CD4-positive, alpha-beta T cell treated with Interleukin-17A for 4 hours (primary cell): ENCODE measurements at regions not wholly inside any gene's neighbourhood (a gene's known extent, or its start where the extent isn't known, plus 50 kb on each side); places are given as distances from the start of the nearest gene placed in this dataset.
"Not testable (repeated sequence)": the region's sequence is repeated elsewhere in the genome, so short reads cannot be mapped to it uniquely, and the experiment has no call there.

Source experiments
- DNase-seq: peaks from one replicate; pipeline ENCODE4 v3.0.0-alpha.2; 2020; ENCODE audit warnings: mixed read lengths

- DNase-seq, result no peak
These were observed 385.8 kb downstream of the PPARGC1A start for GRCh38 chr4:23504083-23504482.

DNA sequence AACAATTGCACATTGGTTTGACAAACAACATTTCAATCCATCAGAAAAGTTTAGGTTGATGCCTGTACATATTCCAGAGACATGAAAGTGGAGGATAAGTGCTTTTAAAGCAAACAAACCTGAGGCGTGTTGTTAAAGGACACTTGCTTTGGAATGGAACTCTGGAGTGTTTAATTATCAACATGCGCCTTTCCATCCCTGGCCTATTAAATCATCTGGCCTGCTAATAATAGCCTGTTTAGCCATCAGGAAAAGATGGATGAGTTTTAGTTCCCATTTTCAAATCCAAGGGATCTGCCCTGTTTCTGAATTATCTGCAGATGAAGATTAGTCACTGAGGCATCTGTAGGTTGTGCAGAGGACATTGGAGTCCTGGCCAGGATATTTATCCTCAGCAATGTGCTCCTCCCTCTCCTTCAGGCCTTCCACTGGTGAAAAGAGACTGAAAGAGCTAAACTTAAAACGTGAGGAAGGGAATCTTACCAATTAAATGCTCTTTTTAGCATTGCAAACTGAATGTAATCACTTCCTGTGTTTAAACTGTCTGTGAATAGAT is 388.9 kb downstream of the PPARGC1A start:
- DNase-seq, result no peak

- no peak for DNase-seq
These were observed 404.0 kb downstream of the PPARGC1A start for GRCh38 chr4:23485801-23486200.

DNA sequence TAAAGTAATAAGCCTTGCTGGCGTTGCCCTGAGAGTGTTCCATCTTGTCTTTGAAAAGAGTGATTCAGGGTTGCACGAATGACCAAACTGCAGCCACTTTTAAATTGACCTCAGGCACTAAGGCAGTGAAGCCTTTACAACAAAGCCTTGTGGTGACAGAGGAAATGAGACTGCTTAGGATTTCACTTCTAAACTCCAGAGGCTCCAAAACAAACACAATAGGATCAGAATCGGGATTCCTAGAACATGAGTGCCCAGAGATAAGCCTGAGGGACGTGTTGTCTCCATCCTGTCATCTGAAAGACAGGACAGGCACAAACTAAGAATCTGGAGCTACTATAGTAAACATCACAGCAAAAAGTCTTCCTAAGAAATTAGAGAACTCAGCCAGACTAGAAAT is 405.2 kb downstream of the PPARGC1A start:
- DNase-seq, result no peak

- no peak for DNase-seq
These were observed 406.4 kb downstream of the PPARGC1A start for GRCh38 chr4:23483320-23483960.

GRCh38 chr4:23481566-23481965 is 408.3 kb downstream of the PPARGC1A start:
- no peak for DNase-seq

GRCh38 chr4:23477905-23478304 is 411.9 kb downstream of the PPARGC1A start:
- DNase-seq, result no peak

DNA sequence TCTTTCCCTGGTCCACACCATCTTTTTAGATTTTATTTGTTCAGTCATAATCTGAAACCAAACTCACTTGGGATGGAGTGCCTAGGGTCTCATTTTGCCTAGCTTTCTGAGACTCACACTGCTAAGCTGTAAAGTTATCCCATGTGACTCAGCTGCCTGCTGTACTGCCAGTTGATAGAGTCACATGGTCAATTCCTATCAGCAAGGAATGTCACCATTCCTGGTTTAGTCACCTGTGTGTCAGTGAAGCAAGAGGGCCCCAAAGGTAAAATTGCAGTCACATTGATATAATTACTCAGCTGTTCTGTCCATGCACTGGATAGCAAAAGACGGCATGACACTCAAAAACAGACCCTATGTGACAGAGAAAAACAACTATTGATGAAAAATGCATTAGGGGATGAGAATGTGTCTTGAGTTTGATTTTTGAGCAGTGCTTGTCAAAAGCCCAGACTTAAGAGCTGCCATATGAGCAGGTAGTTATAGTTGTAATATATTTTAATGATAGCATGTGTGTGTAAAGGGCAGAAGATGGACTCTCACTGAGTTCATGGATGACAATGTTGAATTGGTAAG is 413.2 kb downstream of the PPARGC1A start:
- no peak for DNase-seq

DNA sequence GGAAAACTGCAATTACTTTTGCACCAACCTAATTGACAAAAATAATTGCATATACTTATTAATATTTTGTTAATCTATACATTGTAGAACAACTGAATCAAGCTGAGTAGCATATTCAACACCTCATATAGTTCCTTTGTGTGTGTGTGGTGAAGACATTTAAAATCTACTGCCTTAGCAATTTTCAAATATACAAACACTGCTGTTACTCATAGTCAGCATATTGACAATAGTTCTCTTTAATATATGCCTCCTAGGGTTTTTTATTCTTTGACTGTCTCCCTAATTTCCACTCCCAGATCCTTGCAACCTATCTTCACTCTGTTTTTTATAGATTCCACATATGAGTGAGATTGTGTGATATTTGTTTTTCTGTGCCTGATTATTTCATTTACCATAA is 426.8 kb downstream of the PPARGC1A start:
- no peak for DNase-seq

DNA sequence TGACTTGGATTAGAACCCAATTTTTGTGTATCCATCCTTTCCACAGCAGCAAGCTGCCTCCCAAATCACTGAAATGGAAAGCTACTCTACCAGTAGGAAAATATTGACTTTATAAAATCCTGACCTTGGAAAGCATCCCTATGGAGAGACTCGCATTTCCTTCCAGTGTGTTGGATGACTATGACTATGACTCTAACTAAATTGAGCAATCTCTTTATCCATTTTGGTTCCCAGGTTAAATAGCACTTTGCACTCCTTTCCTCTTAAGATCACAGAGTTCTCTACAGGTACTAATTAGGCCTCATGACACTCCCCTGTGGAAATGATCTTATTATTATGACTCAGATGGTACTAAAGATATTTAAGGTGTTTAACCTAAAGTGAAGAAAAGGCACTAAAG is 431.8 kb downstream of the PPARGC1A start:
- DNase-seq, result no peak

- DNase-seq, result no peak
These were observed 433.0 kb downstream of the PPARGC1A start for GRCh38 chr4:23456864-23457263.

DNA sequence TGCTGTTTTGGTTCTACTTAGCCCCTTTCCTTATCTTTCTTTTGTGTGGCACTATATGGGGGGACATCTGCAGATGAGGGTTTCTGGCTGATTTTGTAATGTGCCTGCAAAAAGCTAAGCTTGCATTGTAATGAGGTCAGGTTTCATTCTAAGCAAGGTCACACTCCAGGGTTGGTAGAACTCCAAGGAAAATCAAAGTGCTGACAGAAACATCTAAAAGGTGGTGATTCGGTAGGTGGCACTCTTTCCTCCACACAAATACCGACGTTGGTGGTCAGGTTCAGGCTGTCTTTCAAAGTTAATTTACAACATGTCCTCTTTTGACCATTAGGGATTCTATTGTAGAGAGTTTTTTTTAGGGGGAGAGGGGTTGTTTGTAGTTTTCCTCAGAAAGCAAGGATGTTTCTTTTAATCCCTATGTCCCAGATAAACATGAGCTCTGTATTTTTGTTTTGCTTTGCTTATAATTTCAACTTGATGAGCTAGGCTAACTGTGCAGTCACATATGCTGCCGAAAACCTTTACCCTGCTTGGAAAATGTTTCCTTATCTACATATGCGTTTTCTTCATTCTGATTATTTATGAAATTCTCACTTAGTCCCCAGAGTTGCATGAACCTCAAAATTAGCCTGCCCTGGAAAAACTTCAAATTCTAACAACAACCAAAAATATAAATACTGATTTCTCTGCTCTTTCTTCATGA is 434.2 kb downstream of the PPARGC1A start:
- DNase-seq, result no peak

DNA sequence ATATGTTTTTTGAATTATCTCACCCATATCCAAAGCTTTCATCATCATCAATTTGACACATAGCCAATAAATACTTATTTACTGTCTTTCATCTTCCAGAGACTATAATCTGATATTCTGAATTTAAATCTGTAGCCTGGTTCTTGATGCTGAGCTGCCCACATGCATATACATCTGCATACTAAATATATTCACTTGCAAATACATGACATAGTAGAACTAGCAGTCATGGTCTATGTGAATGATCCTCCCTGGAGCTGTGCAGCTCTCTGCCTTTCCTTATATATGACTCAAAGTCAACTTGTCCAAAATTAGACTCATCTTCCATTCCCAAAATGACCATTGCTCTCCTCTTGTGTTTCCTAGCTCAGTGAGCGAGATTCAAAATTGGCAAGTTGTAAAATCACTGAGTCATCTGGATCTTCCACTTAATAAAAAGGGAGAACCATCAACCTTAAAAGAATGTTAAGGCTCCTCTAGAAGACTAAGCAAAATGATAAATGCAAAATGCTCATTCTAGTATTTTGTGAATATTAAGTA is 448.2 kb downstream of the PPARGC1A start:
- no peak for DNase-seq

- no peak for DNase-seq
These were observed 451.1 kb downstream of the PPARGC1A start for GRCh38 chr4:23438764-23439163.

DNA sequence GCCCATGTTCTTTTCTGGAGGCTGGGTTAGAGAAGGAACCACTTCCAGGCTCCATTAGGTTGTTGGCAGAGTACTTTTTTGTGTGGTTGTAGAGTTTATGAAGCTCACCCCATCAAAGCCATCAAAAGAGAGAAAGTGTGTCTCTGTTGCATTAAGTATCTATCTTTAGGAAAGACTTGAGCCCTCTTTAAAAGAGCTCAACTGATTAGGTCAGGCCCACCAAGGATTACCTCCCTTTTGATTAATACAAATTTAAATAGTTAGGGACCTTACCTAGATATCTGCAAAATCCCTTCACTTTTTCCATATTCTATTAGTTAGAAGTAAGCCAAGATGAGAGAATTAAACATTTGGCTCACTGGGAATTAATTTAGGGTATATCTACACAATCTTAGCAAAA is 460.4 kb downstream of the PPARGC1A start:
- no peak for DNase-seq

DNA sequence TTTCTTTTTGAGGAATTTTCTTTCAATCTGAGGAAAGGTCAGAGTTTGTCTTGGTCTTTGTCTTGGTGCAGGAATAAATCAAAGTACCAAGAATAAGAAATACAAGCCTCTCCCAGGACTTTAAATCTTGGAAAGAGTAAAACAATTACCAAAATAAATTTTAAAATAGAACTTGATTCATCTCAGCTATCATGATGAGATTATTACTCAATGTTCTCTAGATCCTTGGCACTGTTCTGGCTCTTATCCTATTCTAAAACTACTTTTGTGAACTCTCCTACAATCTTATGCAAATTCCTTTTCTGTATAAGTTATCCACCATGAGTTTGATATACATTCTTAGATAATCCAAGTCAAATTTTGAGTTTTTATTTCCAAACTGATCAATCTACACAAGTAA is 464.3 kb downstream of the PPARGC1A start:
- DNase-seq, result no peak

- no peak for DNase-seq
These were observed 466.3 kb downstream of the PPARGC1A start for GRCh38 chr4:23423540-23423939.

GRCh38 chr4:23422878-23423277 is 467.0 kb downstream of the PPARGC1A start:
- DNase-seq, result no peak

GRCh38 chr4:23413631-23414030 is 476.2 kb downstream of the PPARGC1A start:
- no peak for DNase-seq

DNA sequence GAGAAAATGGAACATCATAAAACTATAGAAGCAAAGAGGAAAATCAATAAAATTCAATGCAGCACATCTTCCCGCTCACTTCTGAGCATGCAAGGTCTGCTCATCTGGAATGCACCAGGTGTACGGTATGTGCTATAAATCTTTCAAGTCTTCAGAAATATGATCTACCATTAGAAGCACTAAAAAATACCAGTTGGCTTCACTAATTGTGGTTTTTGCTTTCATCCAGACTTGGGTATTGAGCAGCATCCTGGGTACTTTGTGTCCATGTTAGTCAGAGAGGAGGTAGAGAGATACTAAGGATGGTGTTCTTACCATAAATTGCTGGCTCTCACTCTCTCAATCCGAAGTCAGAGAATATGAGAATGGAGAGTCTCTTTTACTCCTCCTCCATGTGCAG is 477.1 kb downstream of the PPARGC1A start:
- DNase-seq, result no peak

DNA sequence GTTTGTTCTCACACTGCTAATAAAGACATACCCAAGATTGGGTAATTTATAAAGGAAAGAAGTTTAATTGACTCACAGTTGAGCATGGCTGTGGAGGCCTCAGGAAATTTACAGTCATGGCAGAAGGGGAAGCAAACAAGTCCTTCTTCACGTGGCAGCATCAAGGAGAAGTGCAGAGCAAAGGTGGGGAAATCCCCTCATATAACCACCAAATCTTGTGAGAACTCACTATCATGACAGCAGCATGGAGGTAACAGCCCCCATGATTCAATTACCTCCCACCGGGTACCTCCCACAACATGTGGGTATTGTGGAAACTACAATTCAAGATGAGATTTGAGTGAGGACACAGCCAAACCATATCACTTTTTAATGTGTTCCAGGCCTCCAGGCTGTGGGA is 480.9 kb downstream of the PPARGC1A start:
- DNase-seq, result not testable (repeated sequence)

DNA sequence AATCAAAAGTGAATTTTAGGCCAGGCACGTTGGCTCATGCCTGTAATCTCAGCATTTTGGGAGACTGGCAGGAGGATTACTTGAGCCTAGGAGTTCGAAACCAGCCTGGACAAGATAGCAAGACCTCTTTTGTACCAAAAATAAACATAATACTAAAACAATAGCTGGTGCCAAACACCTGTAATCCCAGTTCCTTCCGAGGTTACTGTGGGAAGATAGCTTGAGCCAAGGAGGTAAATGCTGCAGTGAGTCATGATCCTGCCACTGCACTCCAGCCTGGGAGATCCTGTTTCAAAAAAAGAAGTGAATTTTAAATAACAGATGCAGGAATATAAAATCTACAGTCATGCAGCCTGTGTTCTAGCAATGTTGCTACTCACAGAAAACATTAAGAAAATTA is 488.3 kb downstream of the PPARGC1A start:
- no peak for DNase-seq

DNA sequence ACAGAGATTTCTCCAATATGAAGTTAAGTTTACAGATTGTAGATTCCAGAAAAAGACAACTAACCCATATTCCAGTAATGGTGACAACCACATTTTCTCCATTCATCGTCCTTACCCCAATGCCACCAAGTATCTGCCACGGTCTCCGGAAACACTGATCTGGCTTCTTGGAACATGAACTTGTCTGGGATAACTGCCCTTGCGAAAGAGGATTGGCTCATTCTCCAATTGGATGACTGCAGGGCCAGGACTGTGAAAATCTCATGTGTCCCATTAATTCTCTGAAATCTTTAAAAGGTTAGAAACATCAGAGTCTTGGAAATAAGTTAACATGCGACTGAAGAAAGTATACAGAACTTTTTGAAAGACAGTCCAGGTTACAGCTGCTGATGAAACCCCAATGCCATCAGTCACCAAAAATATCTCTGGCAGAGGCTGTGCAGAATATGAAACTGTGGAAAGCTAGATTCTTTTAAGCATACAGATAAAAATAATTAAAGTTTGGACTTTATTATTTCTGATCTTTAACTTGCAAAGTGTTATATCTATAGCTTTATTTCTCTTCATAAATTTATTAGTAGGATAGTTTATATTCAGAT is 496.9 kb downstream of the PPARGC1A start:
- no peak for DNase-seq
